M059J (cell line): ENCODE measurements at regions not wholly inside any gene's neighbourhood (a gene's known extent, or its start where the extent isn't known, plus 50 kb on each side); places are given as distances from the start of the nearest gene placed in this dataset.
"Not testable (repeated sequence)": the region's sequence is repeated elsewhere in the genome, so short reads cannot be mapped to it uniquely, and the experiment has no call there.

ENCODE experiments used
- DNase-seq: peaks from one replicate; pipeline ENCODE4 v3.0.0-alpha.2; 2012; ENCODE audit warnings: low read depth

- no peak for DNase-seq
Measured at GRCh38 chrX:125198546-125198945, 121.1 kb upstream of the TEX13C start.

GRCh38 chrX:125202591-125203248 lies 117.0 kb upstream of the TEX13C start:
- no peak for DNase-seq

GRCh38 chrX:125203365-125203736 lies 116.3 kb upstream of the TEX13C start:
- DNase-seq = no peak

- DNase-seq = peak; percentile 22
Measured at GRCh38 chrX:125203737-125204578, 115.7 kb upstream of the TEX13C start.

- no peak for DNase-seq
Measured at GRCh38 chrX:125204681-125205132, 115.0 kb upstream of the TEX13C start.

- DNase-seq = peak; percentile 31
Measured at GRCh38 chrX:125205133-125205917, 114.3 kb upstream of the TEX13C start.

- DNase-seq = peak; percentile 7
Measured at GRCh38 chrX:125205918-125206665, 113.6 kb upstream of the TEX13C start.

GRCh38 chrX:125210146-125210545 lies 109.5 kb upstream of the TEX13C start:
- DNase-seq = no peak

- no peak for DNase-seq
Measured at GRCh38 chrX:125219852-125220251, 99.8 kb upstream of the TEX13C start.

GRCh38 chrX:125236955-125237354 lies 82.7 kb upstream of the TEX13C start:
- no peak for DNase-seq

GRCh38 chrX:125248931-125249330 lies 70.7 kb upstream of the TEX13C start:
- DNase-seq = no peak

GRCh38 chrX:125255759-125256158 lies 63.9 kb upstream of the TEX13C start:
- not testable (repeated sequence) for DNase-seq

- DNase-seq = no peak
Measured at GRCh38 chrX:125262836-125263235, 56.8 kb upstream of the TEX13C start.

- no peak for DNase-seq
Measured at GRCh38 chrX:125266153-125266660, 53.5 kb upstream of the TEX13C start.
